ENCODE measurements at regions not wholly inside any gene's neighbourhood (a gene's known extent, or its start where the extent isn't known, plus 50 kb on each side); places are given as distances from the start of the nearest gene placed in this dataset.

GRCh38 chr9:110115341-110115820 lies 92.6 kb downstream of the C9orf152 start:
- peak overlapping the region; percentile 0 for H3K27ac ChIP-seq (ENCODE audit: low read length)
- H3K27me3 ChIP-seq (ENCODE audit: control insufficient read depth, insufficient read depth, low read length), result no peaks in the 10 kb centered on the region
- DNase-seq, result no peak
- H3K36me3 ChIP-seq (ENCODE audit: control insufficient read depth, insufficient read depth, low read length), result no peaks in the 10 kb centered on the region
- no peak overlapping the region for H3K4me3 ChIP-seq (ENCODE audit: low read length)
- no peaks in the 10 kb centered on the region for H3K4me1 ChIP-seq (ENCODE audit: control insufficient read depth, insufficient read depth, low read length)
- no peaks in the 10 kb centered on the region for H3K9me3 ChIP-seq (ENCODE audit: control insufficient read depth, low read depth, low read length)
- WGBS (ENCODE audit: insufficient coverage, low lambda C conversion rate), result no CpG with 5 or more reads among the region's 7 CpGs

- H3K4me1 ChIP-seq (ENCODE audit: control insufficient read depth, insufficient read depth, low read length), result no peaks in the 10 kb centered on the region
- DNase-seq, result no peak
- no peaks in the 10 kb centered on the region for H3K9me3 ChIP-seq (ENCODE audit: control insufficient read depth, low read depth, low read length)
Measured at GRCh38 chr9:110115826-110116542, 92.0 kb downstream of the C9orf152 start.

DNA sequence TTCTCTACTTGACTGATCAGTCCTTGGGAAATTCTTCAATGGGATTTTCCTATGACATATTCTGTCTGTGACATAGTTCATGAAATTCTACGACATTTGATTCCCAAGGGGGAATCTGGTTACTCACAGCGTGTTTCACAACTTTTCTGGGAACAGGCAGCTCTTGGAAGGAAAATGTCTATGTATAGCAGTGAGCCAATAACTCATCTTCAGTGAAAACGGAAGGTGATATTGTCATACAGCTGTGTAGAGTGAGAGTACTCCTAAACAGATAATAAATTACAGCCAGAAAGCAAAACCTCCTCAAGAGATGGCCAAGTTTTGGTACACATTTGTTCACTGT lies 91.4 kb downstream of the C9orf152 start:
- DNase-seq, result no peak
- no peaks in the 10 kb centered on the region for H3K27me3 ChIP-seq (ENCODE audit: control insufficient read depth, insufficient read depth, low read length)
- no CpG with 5 or more reads among the region's 3 CpGs for WGBS (ENCODE audit: insufficient coverage, low lambda C conversion rate)
- no peaks in the 10 kb centered on the region for H3K36me3 ChIP-seq (ENCODE audit: control insufficient read depth, insufficient read depth, low read length)
- H3K27ac ChIP-seq (ENCODE audit: low read length), result no peak overlapping the region
- H3K4me1 ChIP-seq (ENCODE audit: control insufficient read depth, insufficient read depth, low read length), result no peaks in the 10 kb centered on the region
- H3K9me3 ChIP-seq (ENCODE audit: control insufficient read depth, low read depth, low read length), result no peaks in the 10 kb centered on the region
- H3K4me3 ChIP-seq (ENCODE audit: low read length), result no peak overlapping the region

More at GRCh38 chr9:110115826-110116542, 92.0 kb downstream of the C9orf152 start:
- no peak overlapping the region for H3K4me3 ChIP-seq (ENCODE audit: low read length)
- H3K36me3 ChIP-seq (ENCODE audit: control insufficient read depth, insufficient read depth, low read length), result no peaks in the 10 kb centered on the region
- H3K27ac ChIP-seq (ENCODE audit: low read length), result peak overlapping the region; percentile 0
- no peaks in the 10 kb centered on the region for H3K27me3 ChIP-seq (ENCODE audit: control insufficient read depth, insufficient read depth, low read length)
- whole genome bisulfite sequencing (ENCODE audit: insufficient coverage, low lambda C conversion rate), result 100% methylated on average over 1 of the region's 14 CpGs

GRCh38 chr9:110121170-110121569 lies 86.8 kb downstream of the C9orf152 start:
- H3K4me1 ChIP-seq (ENCODE audit: control insufficient read depth, insufficient read depth, low read length), result peaks cover 18% of the 10 kb centered on the region
- H3K27ac ChIP-seq (ENCODE audit: low read length), result no peak overlapping the region
- no CpG with 5 or more reads among the region's 3 CpGs for WGBS (ENCODE audit: insufficient coverage, low lambda C conversion rate)
- H3K4me3 ChIP-seq (ENCODE audit: low read length), result no peak overlapping the region
- H3K36me3 ChIP-seq (ENCODE audit: control insufficient read depth, insufficient read depth, low read length), result no peaks in the 10 kb centered on the region
- no peaks in the 10 kb centered on the region for H3K27me3 ChIP-seq (ENCODE audit: control insufficient read depth, insufficient read depth, low read length)
- H3K9me3 ChIP-seq (ENCODE audit: control insufficient read depth, low read depth, low read length), result no peaks in the 10 kb centered on the region
- no peak for DNase-seq

DNA sequence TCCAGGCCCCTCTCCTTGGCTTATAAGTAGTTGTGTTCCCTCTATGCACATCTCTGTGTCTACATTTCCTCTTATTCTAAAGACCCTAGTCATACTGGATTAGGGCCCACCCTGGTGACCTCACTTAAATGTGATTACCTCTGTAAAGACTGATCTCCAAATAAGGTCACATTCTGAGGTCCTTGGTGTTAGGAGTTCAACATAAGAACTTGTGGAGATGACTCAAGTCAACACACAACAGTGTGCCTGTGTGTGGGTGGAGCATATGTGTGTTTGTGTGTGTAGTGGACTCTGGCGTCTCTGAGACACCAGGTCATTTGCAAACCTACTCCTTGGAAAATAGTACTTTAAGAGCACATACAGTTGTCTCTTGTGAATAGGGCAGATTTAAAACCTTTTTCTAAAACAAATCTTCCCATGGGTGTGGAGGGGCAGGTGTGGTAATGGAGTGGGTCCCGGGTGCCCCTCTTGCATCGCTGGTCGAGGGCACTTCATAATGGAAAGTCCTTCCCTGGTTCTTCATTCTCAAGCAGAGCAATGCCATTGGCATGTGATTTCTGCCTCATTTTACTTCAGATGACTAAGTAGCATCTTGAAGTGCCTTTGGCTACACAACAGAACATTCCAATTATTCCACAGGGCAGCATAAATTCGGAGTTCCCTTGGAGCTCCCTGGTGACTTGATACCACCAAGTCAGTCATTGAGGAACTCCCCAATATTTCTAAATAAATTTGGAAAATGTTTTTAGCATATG lies 84.4 kb downstream of the C9orf152 start:
- no CpG with 5 or more reads among the region's 5 CpGs for WGBS (ENCODE audit: insufficient coverage, low lambda C conversion rate)
- Histone ChIP-seq H3K27ac (ENCODE audit: low read length) (no peak overlapping the region), H3K4me1 (ENCODE audit: control insufficient read depth, insufficient read depth, low read length) (peaks cover 40% of the 10 kb centered on the region), H3K4me3 (ENCODE audit: low read length) (no peak overlapping the region), H3K36me3 (ENCODE audit: control insufficient read depth, insufficient read depth, low read length) (no peaks in the 10 kb centered on the region), H3K9me3 (ENCODE audit: control insufficient read depth, low read depth, low read length) (no peaks in the 10 kb centered on the region), H3K27me3 (ENCODE audit: control insufficient read depth, insufficient read depth, low read length) (no peaks in the 10 kb centered on the region)
- DNase-seq, result no peak

DNA sequence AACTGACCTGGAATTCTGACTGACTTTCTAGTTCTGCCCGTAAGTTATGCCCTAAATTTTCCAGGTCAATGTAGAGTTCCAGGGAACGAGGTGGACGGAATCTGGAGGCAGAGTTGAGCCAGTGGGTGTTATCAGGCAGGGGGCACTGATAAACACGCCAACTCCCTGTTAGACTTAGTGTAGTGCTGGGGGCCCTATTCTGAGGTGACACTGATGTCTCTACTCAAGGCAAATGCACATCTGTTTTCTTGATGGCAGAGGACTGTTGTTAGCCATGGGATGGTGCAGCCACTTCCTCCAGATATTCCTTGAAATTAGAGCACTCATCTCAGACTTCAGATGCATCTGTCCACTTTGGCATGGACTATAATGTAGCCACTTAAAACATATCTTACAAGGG lies 83.5 kb downstream of the C9orf152 start:
- Histone ChIP-seq H3K4me1 (ENCODE audit: control insufficient read depth, insufficient read depth, low read length) (peaks cover 49% of the 10 kb centered on the region), H3K27me3 (ENCODE audit: control insufficient read depth, insufficient read depth, low read length) (no peaks in the 10 kb centered on the region), H3K4me3 (ENCODE audit: low read length) (no peak overlapping the region), H3K27ac (ENCODE audit: low read length) (peak overlapping the region; percentile 91), H3K9me3 (ENCODE audit: control insufficient read depth, low read depth, low read length) (no peaks in the 10 kb centered on the region), H3K36me3 (ENCODE audit: control insufficient read depth, insufficient read depth, low read length) (no peaks in the 10 kb centered on the region)
- peak in 1 of 2 donors; percentile 31 for DNase-seq
- no CpG with 5 or more reads among the region's 4 CpGs for WGBS (ENCODE audit: insufficient coverage, low lambda C conversion rate)

DNA sequence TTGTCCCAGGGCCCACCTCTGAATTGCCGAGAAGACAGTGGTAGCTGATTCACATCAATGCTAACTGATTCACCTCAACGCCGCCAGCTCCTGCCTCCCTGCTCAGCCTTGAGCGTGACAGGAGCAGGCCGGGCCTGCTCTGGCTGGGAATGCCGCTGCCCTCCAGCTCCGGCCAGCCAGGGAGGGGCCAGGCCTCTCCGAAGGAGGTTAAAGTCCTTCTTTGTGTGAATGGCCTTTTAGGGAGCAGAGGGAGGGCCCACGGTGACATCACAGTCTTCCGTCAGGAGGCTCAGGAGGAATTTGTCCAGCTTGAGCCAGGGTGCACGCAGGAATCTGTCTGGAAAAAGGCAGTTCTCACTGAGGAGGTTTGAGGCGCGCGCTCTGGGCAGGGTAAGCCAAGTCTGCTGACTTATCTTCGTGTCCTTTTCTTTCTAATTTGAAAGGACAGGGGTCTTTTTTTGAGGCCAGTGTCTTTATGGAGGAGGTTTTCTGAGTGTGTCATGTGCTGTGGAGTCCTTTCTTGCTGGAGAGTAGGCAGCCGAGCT lies 82.7 kb downstream of the C9orf152 start:
- peak overlapping the region; percentile 37 for H3K4me3 ChIP-seq (ENCODE audit: low read length)
- H3K36me3 ChIP-seq (ENCODE audit: control insufficient read depth, insufficient read depth, low read length), result no peaks in the 10 kb centered on the region
- H3K27me3 ChIP-seq (ENCODE audit: control insufficient read depth, insufficient read depth, low read length), result no peaks in the 10 kb centered on the region
- peak; percentile 96 to 99 for DNase-seq
- H3K9me3 ChIP-seq (ENCODE audit: control insufficient read depth, low read depth, low read length), result no peaks in the 10 kb centered on the region
- H3K27ac ChIP-seq (ENCODE audit: low read length), result peak overlapping the region; percentile 91
- H3K4me1 ChIP-seq (ENCODE audit: control insufficient read depth, insufficient read depth, low read length), result peaks cover 52% of the 10 kb centered on the region
- WGBS (ENCODE audit: insufficient coverage, low lambda C conversion rate), result no CpG with 5 or more reads among the region's 16 CpGs

- Histone ChIP-seq H3K4me3 (ENCODE audit: low read length) (peak overlapping the region; percentile 37), H3K4me1 (ENCODE audit: control insufficient read depth, insufficient read depth, low read length) (peaks cover 56% of the 10 kb centered on the region)
- no CpG with 5 or more reads among the region's 8 CpGs for WGBS (ENCODE audit: insufficient coverage, low lambda C conversion rate)
Measured at GRCh38 chr9:110125763-110126351, 82.1 kb downstream of the C9orf152 start.

DNA sequence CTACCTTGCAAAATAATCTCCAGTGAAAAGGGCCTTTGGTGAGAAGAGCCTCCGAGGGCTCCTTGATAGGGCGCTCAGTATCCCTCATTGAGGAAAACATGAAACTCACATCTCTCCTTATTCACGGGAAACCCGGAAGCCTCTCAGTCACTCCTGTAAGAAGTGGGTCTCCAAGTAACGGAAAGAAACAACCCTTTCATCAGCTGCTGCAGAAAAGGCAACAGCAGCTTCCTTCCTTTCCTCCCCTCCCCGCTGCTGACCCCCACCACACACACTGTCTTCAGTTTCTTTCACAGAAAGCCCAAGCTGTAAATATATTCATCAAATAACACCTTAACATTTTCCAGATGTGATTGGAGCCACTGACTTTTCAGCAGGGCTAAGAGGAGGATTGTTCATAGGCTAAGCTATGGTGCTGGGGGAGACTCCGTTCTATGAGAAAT lies 81.4 kb downstream of the C9orf152 start:
- Histone ChIP-seq H3K27me3 (ENCODE audit: control insufficient read depth, insufficient read depth, low read length) (no peaks in the 10 kb centered on the region), H3K9me3 (ENCODE audit: control insufficient read depth, low read depth, low read length) (no peaks in the 10 kb centered on the region), H3K36me3 (ENCODE audit: control insufficient read depth, insufficient read depth, low read length) (no peaks in the 10 kb centered on the region), H3K4me1 (ENCODE audit: control insufficient read depth, insufficient read depth, low read length) (peaks cover 60% of the 10 kb centered on the region), H3K27ac (ENCODE audit: low read length) (peak overlapping the region; percentile 91), H3K4me3 (ENCODE audit: low read length) (peak overlapping the region; percentile 37)
- no CpG with 5 or more reads among the region's 7 CpGs for WGBS (ENCODE audit: insufficient coverage, low lambda C conversion rate)
- peak in 1 of 2 donors; percentile 50 for DNase-seq

More at GRCh38 chr9:110125763-110126351, 82.1 kb downstream of the C9orf152 start:
- peak overlapping the region; percentile 91 for H3K27ac ChIP-seq (ENCODE audit: low read length)
- H3K27me3 ChIP-seq (ENCODE audit: control insufficient read depth, insufficient read depth, low read length), result no peaks in the 10 kb centered on the region
- H3K36me3 ChIP-seq (ENCODE audit: control insufficient read depth, insufficient read depth, low read length), result no peaks in the 10 kb centered on the region
- H3K9me3 ChIP-seq (ENCODE audit: control insufficient read depth, low read depth, low read length), result no peaks in the 10 kb centered on the region
- no peak for DNase-seq

All from large intestine (tissue), 3 donors.